Renal cortex interstitium (tissue), 11 donors: ENCODE measurements at regions not wholly inside any gene's neighbourhood (a gene's known extent, or its start where the extent isn't known, plus 50 kb on each side); places are given as distances from the start of the nearest gene placed in this dataset.

Experiments used
- DNase-seq, 11 donors: peaks; one replicate each; pipeline ENCODE4 v3.0.0-alpha.2; 2013; ENCODE audit warnings: low read depth in 9 of 11, low spot score in 4 of 11; ENCODE audit errors: extremely low read depth in 1 of 11

- no peak for DNase-seq
Measured at GRCh38 chr16:11435576-11435975, 90.3 kb downstream of the RMI2 start.

DNA sequence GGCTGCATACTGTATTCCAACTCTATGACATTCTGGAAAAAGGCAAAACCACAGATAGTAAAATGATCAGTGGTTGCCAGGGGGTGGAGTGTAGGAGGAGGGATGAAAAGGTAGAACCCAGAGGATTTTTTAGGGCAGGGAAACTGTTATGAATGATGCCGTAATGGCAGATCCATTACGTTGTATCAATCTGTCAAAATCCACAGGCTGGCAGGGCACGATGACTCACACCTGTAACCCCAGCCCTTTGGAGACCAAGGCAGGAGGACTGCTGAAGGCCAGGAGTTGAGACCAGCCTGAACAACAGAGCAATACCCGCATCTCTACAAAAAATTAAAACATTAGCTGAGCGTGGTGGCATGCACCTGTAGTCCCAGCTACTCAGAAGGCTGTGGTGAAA, 91.8 kb downstream of the RMI2 start:
- no peak for DNase-seq

- no peak for DNase-seq
Measured at GRCh38 chr16:11439790-11440656, 94.8 kb downstream of the RMI2 start.

DNA sequence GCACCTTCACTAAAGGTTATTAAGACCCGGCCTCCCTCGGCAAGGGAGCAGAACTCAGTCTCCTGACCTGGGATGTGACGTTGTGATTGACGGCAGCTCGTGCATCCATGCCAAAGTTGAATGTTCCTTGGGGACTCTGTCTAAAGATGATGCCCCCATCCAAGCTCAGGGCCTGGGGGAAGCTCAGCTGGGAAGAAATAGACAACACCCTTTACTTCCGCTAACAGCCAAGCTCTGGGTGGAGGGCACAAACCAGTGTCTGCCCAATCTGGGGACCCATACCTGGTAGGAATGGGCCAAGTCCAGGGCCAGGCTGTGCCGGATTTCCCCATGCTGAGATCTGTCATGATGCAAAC, 95.4 kb downstream of the RMI2 start:
- DNase-seq, result no peak

DNA sequence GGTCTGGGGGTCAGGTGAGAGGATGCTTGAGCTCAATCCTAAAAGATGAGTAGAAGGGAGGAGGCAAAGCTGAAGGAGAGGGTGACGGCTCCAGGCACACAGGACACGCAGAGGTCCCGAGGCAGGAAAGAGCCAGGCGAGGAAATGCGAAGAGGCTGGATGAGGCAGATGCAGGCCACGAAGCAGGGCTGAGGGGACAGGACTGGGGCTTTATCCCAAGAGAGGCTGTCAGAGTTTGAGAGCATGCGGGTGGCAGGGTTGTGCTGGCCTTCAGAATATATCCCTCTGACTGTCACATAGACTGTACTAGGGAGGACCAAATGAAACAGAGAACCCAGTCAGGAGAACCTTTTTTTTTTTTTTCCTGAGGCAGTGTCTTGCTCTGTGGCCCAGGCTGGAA, 100.2 kb downstream of the RMI2 start:
- no peak for DNase-seq

DNA sequence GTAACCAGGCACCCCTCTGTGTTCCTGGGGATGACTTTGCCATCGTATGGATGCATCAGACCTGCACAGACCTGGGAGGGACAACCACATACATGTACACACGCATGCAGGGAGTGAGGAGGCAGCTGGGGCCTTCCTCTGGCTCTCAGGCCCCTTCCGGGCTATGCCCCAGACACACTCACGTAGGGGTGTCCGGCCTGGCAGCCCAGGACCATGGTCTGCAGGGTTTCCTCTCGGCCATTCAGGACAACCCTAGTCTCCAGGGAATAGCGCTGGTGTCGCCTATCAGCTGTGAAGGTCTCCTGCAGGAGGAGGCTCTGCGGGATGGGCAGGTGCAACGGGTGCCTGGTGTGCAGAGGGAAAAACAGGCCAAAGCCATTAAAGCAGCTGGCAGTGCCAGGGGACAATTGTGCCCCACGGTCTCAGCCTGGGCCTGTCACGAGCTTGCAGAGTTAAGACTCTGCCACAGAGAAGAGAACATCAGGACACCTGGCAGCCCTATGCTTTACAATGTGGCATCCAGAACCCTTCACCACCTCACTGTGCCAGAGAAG, 101.4 kb downstream of the RMI2 start:
- no peak for DNase-seq

- no peak for DNase-seq
Measured at GRCh38 chr16:11447272-11447671, 102.0 kb downstream of the RMI2 start.

- DNase-seq, result no peak
Measured at GRCh38 chr16:11447836-11448235, 102.6 kb downstream of the RMI2 start.

- no peak for DNase-seq
Measured at GRCh38 chr16:11448796-11449416, 103.6 kb downstream of the RMI2 start.

DNA sequence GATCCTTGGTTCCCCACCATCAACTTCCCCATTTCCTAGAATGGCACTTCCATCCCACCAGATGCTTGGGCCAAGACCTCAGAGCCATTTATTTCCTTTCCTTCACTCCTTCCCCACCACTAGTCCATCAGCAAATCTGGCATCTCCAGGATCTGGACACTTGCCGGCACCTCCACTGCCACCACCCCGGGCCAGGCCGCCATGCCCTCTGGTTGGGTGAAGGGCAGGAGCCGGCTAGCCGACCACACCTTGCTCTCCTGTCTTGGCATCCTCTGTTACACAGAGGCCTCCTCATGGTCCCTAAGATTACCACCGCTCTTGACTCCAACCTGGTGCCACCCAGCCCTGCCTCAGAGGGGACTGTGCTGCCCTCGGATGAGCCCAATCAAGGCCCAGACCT, 104.5 kb downstream of the RMI2 start:
- no peak for DNase-seq

- DNase-seq, result no peak
Measured at GRCh38 chr16:11450136-11450535, 104.9 kb downstream of the RMI2 start.

- DNase-seq, result no peak
Measured at GRCh38 chr16:11452298-11452697, 107.0 kb downstream of the RMI2 start.

- DNase-seq, result no peak
Measured at GRCh38 chr16:11452746-11453389, 107.6 kb downstream of the RMI2 start.

DNA sequence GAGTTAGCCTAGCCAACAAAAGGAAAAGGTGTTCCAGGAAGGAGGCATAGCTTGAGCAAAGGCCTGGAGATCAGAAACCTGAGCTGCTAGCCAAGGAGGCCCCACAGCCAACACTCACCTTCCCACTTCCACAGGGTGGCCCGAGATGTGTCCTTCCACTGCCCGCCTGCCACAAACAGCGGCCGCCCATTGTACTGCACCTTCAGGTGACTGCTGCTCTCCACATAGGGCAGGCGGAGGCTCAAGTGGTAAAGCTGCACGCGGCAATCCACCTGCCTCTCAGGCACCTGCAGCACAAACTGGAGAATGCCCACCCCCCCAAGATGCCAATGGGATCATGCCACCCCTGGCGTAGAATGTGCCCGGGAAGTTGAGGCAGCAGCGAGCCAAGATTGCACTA, 111.5 kb downstream of the RMI2 start:
- no peak for DNase-seq

DNA sequence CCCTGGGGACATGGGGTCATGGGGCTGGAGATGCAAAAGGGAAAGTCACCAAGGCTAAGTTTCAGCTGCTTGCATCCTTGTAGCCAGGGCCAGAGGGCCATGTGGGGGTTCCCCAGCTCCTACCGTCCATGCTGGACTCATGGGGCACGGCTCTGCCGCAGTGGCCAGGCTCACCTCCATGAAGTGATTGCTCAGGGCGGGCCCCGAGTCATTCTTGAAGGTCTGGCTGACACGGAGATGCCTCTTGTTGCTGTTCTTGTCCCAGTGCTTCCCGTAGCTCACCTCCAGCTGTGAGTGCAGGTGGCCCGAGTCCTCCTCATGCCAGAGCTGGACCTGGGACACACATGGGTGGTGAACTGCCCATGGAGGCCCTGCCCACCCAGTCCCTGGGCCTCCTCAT, 114.5 kb downstream of the RMI2 start:
- DNase-seq, result no peak

DNA sequence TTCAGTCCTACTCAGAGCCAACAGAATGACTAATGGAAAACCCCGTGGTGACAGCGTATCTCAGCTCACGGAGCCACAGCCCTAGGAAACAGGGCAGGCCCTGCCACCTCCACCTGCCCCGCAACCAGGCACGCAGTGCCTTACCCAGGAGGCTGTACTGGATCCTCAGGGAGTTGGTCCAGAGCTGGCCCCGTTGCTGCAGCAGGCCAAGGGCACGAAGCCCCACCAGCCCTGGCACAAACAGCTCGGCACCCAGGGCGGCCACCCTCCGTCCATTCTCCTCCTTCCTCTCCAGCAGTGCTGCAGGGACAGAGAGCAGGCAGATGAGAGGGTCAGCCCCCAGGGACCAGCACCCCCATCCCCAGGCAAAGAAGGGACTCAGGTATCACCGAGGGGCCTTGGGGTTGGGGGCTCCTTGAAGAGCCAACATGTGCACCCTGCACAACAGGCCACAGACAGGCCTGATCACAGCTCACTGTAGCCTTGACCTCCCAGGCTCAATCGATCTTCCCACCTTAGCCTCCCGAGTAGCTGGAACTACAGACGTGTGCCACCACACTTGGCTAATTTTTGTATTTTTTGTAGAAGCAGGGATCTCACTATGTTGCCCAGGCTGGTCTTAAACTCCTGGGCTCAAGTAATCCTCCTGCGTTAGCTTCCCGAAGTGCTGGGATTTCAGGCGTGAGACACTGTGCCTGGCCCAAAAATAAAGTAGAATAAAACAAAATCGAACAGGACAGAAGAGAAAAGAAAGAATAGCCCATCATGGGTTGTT, 115.7 kb downstream of the RMI2 start:
- DNase-seq, result no peak

- no peak for DNase-seq
Measured at GRCh38 chr16:11461595-11461990, 116.3 kb downstream of the RMI2 start.

DNA sequence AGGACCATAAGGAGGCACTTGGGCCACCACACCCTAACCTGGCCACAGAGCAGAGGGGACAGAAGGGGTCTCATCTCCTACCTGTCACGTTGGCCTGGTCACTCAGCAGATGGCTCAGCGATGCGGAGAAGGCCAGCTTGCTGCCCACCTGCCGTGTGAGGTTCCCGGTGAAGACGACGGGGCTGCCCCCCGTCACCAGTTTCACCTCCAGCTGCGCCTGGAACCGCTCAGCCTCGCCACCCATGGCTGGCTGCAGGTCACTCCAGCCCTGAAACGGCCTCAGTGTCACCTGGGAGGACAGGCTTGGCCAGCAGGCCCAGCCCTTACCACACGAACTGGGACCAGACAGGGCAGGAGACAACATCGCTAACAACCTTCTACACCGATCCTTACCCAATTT, 116.8 kb downstream of the RMI2 start:
- DNase-seq, result no peak

- DNase-seq, result no peak
Measured at GRCh38 chr16:11462861-11463260, 117.6 kb downstream of the RMI2 start.
